Lower leg skin (tissue), 4 donors: ENCODE measurements at regions not wholly inside any gene's neighbourhood (a gene's known extent, or its start where the extent isn't known, plus 50 kb on each side); places are given as distances from the start of the nearest gene placed in this dataset.

ENCODE experiments used
- DNase-seq, 2 donors: peaks; one replicate each; pipeline ENCODE4 v3.0.0-alpha.2; 2019; ENCODE audit warnings: low spot score in 2 of 2
- H3K4me3 ChIP-seq: fragments of 200-600 bp; sonication (generic); 2 replicates; pipeline ENCODE4 v1.5.1; 2017; ENCODE audit warnings: mild to moderate bottlenecking, low read depth; ENCODE audit not compliant: poor library complexity, severe bottlenecking
- CTCF ChIP-seq, 3 donors: fragments of 450-650 bp; IDR thresholded peaks; one replicate each; pipeline ENCODE4 v1.5.1; 2016; ENCODE audit warnings: antibody characterized with exemption in 3 of 3, mild to moderate bottlenecking in 3 of 3, moderate library complexity in 2 of 3
- POLR2A ChIP-seq, 2 donors: fragments of 450-650 bp; IDR thresholded peaks; one replicate each; pipeline ENCODE4 v1.6.1; 2016 to 2017; ENCODE audit warnings: antibody characterized with exemption in 2 of 2, mild to moderate bottlenecking in 1 of 2, moderate library complexity in 1 of 2
- WGBS, 2 donors: methylation state at CpG; one replicate each; pipeline ENCODE4 v1.1.5; 2018; 5-methylcytosine and 5-hydroxymethylcytosine counted together
- intact Hi-C: fragments of 100-400 bp; cut with DNase I; formaldehyde crosslinking; loops from one replicate; pipeline ENCODE4 v1.15.0; 2023; ENCODE audit warnings: low total_unique reads

- intact Hi-C loops: no loop called here
- no peak for DNase-seq
- WGBS, 2 donors: 70 to 81% methylated on average over 2 of the region's 2 CpGs
- no peak overlapping the region for H3K4me3 ChIP-seq
- TF ChIP-seq CTCF (IDR thresholded peaks at IDR 0.05) (no peak), POLR2A (IDR thresholded peaks at IDR 0.05) (no peak)
Measured at GRCh38 chr2:5905661-5906060, 213.5 kb downstream of the SOX11 start.

GRCh38 chr2:5908071-5908470 lies 215.9 kb downstream of the SOX11 start:
- TF ChIP-seq CTCF (IDR thresholded peaks at IDR 0.05): no peak
- no peak for TF ChIP-seq POLR2A (IDR thresholded peaks at IDR 0.05)
- intact Hi-C loops: no loop called here

GRCh38 chr2:5911718-5912117 lies 219.5 kb downstream of the SOX11 start:
- no peak for DNase-seq
- intact Hi-C loops: no loop called here
- WGBS, 2 donors: 38 to 40% methylated on average over 3 of the region's 3 CpGs
- TF ChIP-seq POLR2A (IDR thresholded peaks at IDR 0.05) (no peak), CTCF (IDR thresholded peaks at IDR 0.05) (no peak)
- no peak overlapping the region for H3K4me3 ChIP-seq

More at GRCh38 chr2:5908071-5908470, 215.9 kb downstream of the SOX11 start:
- WGBS, 2 donors: 84 to 93% methylated on average over 2 of the region's 2 CpGs
- DNase-seq: no peak
- no peak overlapping the region for H3K4me3 ChIP-seq

GRCh38 chr2:5913711-5914395 lies 221.7 kb downstream of the SOX11 start:
- no peak overlapping the region for H3K4me3 ChIP-seq
- no peak for DNase-seq
- intact Hi-C loops: no loop called here
- WGBS, 2 donors: 82 to 85% methylated on average over 9 of the region's 9 CpGs
- TF ChIP-seq POLR2A (IDR thresholded peaks at IDR 0.05): no peak
- no peak for TF ChIP-seq CTCF (IDR thresholded peaks at IDR 0.05)

GRCh38 chr2:5914811-5915611 lies 222.8 kb downstream of the SOX11 start:
- intact Hi-C loops: no loop called here
- WGBS, 2 donors: 31 to 62% methylated on average over 7 of the region's 7 CpGs
- TF ChIP-seq POLR2A (IDR thresholded peaks at IDR 0.05) (no peak), CTCF (IDR thresholded peaks at IDR 0.05) (no peak)
- H3K4me3 ChIP-seq: no peak overlapping the region
- DNase-seq: no peak
